G401 (cell line): ENCODE measurements at regions not wholly inside any gene's neighbourhood (a gene's known extent, or its start where the extent isn't known, plus 50 kb on each side); places are given as distances from the start of the nearest gene placed in this dataset.
A peak's percentile ranks its signal among the peaks of the same experiment; 100 is the strongest.

Experiments used
- DNase-seq: peaks from one replicate; pipeline ENCODE4 v3.0.0-alpha.2; 2015; ENCODE audit warnings: low spot score
- in situ Hi-C: cut with HindIII; loops from 2 replicates; pipeline ENCODE4 v1.10.0; 2016; ENCODE audit warnings: low sequenced_read_pairs, mixed read lengths

DNA sequence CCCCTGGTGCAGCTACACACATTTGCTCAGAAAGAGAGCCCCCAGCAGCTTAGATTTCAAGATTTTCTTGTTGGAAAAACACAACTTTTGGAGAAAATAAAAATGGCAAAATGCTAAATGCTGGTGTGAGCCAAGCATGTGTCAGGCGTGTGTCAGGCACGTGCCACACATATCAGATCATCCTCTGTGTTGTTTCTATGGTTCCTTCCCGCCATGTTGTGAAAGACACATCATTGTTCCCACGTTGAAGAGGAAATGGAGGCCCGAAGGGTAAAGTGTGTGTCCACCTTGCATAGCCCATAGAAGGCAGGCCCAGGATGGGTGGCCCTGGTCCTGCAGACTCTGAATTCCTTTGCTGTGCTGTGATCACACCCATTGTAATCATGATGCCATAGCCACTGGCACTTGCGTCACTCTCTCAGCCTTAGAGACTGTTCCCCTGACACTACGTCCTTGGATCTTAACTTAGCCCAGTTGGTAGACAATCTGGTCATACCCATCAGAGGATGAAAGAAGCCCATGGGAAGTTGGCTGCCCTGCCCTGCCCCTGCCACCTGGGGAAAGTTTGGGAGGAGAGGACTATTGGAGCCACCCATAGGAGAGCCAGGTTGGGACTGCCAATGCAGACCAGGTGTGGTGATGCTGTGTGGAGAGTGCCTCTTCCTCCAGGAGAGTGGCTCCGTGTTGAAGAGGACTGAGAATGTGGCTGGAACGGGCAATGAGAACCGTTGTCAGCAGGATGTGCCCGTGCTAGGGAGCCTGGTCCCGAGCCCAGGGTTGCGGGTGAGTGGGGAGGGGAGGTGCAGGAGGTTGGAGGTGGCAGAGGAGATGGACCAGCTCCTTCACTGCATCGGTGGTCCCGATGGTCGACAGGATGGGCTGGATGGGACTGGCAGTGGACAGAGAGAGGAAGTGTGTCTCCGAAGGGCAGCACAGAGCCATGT is 65.6 kb upstream of the IGFBP3 start:
- in situ Hi-C loops: no loop called here
- no peak for DNase-seq

DNA sequence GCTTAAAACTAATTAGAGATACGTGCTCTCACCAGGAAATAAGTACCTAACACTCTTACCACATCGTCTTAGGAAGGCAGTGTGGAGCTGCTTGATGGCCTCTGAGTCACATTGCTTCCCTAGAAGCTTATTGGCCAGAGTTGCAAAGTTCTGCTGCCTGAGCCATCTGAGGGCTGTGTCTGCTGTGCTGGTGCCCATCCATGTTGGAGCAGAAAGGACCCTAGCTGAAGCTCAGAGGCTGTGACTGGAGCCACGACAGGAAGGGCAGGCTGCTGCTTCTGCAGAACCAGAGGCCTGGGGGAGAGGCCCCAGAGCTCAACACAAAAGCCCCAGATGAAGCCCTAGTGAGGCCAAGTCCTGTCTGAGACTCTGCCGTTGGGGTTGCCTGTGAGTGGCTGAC is 64.8 kb upstream of the IGFBP3 start:
- no peak for DNase-seq
- in situ Hi-C loops: no loop called here

DNA sequence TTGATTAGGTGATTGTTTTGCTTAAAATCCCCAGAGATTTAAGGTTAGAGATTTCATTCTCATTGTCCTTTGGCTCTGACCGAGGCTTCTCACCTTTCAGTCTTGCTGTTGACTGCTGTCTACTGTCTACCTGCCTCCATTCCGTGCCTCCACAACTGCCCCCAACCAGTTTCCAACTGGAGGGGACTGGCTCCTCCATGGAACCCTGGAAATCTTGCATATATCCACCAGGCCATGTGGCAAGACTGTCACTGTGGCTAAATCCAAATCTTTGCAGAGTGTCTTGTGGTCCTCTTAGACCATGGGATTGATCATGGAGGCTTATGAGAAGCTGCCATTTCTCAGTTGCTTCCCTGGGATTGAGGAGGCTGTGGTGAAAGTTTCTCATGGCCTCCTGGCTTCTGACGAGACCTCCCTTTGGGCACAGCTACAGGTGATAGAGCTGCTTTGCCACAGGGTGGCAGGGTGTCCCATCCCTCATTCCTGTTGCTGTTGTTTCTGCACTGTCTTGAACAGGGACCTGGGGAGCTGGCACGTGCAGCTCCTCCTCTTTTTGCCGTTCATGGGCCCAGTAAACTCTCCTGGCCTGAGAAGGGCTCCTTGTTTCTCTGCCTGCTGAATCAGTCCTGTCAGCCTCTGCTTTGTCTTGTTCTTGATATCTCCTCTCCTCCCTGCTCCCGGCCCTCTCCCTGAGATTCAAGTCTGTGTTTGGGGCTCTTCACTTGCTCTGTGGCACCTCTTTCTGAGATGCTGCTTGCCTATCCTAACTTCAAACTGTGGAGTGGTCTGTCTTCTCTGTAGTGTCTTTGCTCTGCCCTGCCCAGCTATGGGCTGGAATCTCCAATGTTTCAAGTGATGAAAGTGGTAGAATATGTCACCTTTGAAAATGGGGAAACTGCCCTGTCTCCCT is 63.6 kb upstream of the IGFBP3 start:
- in situ Hi-C loops: no loop called here
- no peak for DNase-seq

DNA sequence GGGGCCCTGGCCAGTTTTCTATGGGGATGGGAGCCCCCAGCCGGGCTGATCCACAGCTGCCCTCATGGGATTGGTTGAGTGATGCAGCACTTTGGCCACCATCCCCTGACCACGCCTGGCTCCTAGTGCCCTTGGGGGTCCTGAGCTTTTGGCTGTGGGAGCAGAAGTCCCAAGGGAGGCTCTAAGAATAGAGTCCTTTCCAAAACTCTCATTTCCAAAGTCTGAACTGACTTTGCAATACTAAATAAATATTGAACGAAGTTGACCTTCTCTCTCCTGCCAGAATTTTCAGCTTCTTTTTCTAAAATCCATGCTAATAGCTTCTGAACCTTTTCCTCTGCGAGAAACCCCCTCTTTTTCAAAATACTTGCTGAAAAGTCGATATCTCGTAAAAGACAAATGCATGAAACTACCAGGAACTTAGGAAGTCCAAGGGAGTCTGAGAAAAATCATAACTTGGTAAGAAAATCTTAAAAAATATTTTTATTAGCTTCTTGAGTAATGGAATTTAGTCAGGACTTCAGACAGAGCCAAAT is 62.7 kb upstream of the IGFBP3 start:
- DNase-seq: no peak

DNA sequence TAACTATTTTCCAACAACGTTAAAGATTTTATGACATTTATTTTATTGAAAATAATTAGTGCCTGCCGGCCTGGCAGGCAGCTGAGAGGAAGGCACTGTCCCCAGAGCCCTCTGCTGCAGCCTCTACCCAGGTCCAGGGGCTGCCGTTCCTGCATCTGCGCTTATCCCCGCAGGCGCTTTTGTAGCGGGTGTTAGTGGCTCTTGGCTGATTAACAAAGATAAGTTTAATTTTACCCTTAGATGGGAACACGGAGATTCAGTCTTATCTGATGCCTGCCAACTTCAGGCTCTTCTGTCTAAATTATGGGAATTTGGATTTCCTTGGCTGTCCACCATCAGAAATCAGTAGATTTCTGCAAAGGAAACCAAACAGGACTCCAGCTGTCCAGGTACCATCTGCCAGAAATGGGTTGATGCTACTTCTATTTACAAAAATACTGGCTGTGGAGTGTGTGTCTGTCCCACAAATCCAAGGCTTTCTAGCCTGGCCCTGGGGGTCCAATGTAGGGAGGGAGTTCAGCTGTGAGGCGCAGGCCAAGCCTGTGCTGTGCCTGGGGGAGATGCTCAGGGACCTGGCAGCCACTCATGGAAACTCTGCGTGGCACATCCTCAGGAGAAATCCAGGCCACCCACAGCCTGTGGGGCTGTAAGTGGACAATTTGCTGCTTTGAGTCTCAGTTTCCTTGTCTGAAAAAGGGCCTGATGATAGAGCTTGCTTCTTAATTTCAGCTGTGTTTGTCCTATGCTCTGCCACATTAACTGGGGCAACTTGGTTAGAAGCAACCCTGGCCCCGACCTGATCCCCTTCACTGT is 62.0 kb upstream of the IGFBP3 start:
- in situ Hi-C loops: no loop called here
- no peak for DNase-seq

More for the DNA sequence above, 62.7 kb upstream of the IGFBP3 start:
- in situ Hi-C loops: no loop called here

DNA sequence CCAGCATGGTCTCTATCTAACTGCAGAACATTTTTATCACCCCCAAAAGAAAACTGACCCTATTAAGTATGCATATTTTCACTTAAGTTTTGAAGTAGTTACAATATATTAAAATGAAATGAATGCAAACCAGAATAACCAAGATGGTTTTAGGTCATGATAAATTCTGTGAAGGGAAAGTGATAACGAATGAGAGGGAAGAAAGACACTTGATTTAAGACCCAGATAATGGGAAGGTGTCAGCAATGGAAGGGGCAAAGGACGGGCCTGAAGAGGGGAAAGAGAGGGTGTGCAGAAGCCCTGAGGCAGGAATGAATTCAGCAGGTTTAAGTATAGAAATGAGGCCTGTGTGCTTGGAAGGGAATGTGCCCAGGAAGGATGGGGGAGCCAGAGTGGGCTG is 61.1 kb upstream of the IGFBP3 start:
- DNase-seq: no peak
- in situ Hi-C loops: no loop called here

DNA sequence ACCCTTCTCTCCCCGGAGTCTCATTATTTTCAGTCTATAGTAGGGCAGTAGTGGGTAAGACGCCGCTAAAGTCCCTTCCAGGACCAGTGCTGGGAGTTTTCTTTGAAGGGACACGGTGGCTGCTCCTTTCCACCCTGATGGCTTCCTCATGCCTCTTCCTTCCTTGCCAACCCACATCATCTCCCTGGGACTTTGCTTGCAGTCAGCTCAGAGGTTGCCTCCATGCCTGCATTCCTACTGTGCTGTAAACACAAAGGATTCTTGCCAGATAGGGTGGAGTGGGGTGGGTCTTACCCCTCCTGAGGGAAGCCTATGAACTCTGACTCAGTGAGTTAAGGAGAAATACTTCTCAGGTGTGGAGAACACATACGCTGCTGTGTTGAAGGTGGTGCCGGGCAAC is 59.9 kb upstream of the IGFBP3 start:
- in situ Hi-C loops: no loop called here

DNA sequence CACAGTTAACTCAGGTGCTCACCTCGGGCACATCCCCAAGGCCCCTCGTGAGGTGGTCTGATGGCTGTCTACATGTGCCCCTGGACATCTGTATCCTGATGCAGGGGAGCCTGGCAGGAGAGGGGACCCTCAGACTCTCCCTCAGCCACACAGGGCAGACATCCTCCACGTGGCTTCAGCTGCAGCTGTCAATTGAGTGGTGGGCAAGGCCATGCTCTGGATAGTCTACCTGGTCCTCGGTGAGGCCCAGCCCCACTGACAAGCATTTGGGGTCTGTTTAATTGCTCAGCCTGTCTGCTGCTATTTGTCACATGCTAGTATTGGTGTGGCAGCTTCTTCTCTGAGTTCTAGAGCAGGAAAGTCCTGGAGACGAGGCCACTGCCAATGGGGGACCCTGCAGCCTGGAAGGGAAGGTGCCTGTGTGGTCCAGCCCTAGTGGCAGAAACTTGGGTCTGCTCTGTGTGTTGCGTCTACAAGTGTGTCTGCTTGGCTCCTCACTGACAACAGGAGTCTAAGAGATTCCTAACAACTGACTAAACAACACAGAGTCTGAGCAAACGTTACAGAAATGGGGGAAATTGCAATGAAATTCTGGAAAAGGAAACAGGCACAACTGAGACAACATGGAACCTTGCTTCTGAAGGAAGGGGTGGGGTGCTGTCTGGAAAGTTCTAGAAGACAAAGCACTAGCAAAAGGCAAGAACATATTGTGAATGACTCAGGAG is 59.3 kb upstream of the IGFBP3 start:
- in situ Hi-C loops: no loop called here
- DNase-seq: no peak

More for the DNA sequence above, 59.9 kb upstream of the IGFBP3 start:
- no peak for DNase-seq

DNA sequence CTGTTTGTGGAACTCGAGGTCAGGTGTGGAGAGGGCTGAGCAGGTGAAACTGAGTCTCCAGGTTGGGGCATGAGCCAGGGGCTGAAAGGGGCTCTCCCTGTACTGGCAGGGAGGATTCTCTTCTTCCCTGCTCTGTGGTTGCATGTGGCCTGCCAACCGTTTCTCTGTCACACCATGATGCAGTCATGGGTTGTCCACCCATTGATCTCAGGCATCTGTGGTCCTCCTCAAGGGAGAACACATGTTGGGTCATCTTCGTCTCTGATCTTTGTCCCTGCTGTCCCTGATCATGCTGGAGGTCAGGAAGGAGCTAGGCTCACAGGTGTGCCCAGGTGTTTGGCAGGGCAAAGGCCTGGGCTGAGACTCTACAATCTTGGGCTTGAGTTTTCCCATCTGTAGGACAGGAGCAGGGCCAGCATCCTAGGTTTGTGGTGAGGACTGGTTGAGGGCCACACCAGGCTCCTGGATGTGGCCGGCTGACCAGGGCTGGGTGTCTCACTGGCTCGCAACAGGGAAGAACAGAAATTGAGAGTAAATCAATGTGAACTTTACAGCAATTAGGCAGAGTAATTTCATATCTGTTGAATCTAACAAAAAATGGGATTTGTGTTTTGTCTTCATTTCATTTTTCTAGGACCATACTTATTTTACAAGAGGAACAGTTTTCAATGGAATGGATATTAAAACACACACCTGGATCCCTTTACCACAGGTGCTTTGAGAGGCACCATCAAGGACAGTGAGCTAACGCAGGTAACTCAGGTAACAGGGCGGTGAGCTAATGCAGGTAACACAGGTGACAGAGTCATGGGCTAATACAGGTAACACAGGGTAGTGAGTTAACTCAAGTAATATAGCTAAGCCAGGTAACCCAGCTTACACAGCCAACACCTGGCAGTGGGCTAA is 58.5 kb upstream of the IGFBP3 start:
- in situ Hi-C loops: no loop called here
- DNase-seq: no peak

DNA sequence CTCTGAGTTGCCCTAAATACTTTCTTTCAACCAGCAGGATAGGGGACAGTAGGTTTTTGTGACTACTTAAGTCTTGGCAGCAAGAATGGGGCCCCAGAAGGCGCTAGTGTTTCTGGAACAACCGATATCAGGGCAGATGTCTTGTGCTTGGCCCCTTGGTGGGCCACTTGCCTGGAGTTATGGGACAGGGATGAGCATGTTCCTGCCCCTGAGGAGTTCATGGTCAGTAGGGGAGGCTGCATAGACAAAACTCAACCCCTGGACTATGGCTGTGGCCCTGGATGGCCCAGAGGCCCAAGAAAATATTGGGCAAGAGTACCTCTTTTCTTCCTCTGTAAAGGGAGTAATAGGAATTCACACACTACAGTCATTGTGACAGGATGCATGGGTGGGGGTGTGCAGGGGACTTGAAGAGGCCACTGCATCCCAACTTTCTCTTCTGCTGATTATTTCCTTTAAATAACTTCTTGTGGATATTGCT is 57.7 kb upstream of the IGFBP3 start:
- no peak for DNase-seq
- in situ Hi-C loops: no loop called here

DNA sequence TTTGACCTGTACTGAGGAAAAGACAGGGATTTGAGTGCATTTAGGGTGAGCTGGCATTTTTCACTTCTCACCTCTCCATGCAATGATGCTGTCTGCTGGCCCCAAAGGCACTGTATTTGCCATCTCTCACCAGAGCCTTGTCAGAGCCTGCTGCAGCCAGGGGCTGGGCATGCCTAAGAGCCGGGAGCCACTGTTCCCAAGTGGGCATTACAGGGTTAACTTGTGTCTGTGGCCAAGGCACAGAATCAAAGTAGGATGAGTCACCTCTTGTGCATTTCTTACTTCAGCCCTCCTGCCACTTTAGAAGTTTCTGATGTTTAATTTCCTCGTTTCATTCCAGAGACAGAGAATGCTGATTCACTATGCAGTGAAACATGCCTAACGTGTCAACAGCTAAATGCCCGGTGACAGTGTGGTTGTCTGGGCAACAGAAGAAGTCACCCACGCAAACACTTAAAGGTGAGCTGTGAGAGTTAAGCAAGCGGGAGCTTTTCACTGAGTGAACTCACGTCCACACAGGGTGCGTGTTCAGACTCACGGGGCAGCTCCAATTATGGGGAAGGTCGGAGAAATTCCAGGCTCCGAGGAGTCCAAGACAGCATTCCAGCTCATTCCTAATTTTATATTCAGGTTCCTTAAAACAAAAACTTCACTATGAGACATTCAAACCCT is 57.1 kb upstream of the IGFBP3 start:
- peak; percentile 3 for DNase-seq
- in situ Hi-C loops: no loop called here

DNA sequence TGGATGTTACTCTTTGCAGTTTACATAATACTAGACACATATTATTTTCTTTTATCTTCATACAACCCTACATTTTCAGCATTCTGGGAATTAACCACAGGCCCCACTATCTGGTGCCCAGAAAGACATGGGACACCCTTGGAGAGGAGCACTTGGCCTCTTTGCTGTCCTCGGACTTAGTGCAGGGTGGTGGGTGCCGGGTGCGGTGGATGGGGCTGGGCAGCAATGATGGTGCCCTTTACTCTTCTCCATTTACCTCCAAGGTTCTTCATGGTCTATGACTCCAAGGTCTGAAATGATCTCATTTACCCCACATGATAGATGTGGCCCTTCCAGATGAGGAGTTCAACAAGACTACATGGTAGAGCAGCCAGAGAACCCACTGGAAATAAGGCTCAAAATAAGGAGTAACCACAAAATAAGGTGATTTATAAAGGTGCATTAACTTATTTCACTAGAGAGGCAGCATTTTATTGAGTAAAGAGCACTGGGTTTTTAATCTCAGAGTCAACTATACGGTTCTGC is 56.2 kb upstream of the IGFBP3 start:
- in situ Hi-C loops: no loop called here
- DNase-seq: no peak

DNA sequence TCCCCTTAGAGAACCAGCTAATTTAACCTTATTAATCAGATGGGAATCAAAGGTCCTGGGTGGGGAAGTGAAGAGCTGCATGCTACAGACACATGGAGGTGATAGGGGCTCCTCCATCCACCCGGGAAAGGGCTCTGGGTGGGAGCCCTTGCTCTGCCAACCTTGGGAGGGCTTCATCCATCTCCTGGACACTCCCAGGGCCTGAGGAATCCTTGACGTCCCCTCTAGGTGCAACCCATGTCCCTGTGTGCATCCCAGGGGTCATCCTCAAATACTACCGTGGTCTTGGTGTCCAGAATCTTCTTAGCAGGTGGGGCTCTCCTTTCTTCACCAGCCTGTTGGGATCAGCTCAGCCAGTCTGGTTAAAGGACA is 55.4 kb upstream of the IGFBP3 start:
- no peak for DNase-seq
- in situ Hi-C loops: no loop called here

DNA sequence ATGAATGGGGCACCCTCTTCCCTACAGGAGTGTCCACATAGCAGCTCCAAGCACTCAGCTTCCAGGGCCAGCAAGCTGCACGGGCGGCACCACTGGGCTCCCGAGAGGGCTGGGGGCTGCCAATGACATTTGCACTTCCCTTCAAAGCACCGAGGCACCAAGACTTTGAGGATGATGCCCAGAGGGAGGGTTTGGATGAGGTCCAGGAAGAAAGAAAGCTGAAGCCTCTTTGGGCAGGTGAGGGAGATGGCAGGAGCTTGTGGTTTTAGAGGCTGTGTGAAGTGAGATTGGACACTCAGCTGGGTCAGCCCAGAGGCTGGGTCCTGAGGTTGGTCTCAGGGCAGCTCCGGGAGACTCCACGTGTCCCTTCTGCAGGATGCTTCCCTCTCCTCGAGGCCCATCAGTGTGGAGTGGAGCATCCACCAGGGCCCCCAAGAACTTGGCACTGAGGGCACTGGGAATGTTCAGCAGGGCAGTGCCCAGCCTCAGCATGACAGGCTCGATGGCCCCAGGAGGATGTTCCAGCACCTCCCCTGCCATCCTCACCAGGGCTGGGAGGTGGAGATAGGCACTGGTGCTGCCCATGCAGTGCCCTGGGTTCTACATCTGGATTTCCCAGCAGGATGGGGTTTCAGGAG is 54.9 kb upstream of the IGFBP3 start:
- DNase-seq: no peak
- in situ Hi-C loops: no loop called here

DNA sequence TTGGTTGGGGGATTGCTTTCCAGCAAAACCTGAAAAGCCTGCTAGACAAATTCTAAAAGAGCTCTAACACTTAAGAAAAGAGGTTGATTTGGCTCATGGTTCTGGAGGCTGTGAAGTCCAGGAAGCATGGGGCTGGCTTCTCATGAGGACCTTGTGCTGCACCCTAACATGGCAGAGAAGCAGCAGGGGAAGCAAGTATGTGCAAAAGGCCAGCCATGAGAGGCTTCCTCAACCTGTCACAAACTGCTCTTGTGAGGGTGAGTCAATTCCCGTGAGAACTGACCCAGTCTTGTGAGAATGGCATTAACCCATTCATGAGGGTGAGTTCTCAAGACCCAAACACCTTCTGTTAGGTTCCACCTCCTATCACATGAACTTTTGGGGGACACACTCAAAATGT is 54.3 kb upstream of the IGFBP3 start:
- no peak for DNase-seq
- in situ Hi-C loops: no loop called here
